Karpas-422 (cell line): ENCODE measurements at regions not wholly inside any gene's neighbourhood (a gene's known extent, or its start where the extent isn't known, plus 50 kb on each side); places are given as distances from the start of the nearest gene placed in this dataset.

Source experiments
- DNase-seq: peaks from one replicate; pipeline ENCODE4 v3.0.0-alpha.2; 2015
- H2AFZ ChIP-seq: fragments of 200-600 bp; sonication (generic); 2 replicates; pipeline ENCODE4 v1.6.1; 2014; ENCODE audit warnings: antibody characterized with exemption, low read length, mixed read lengths
- H3K27ac ChIP-seq: fragments of 200-600 bp; sonication (generic); 2 replicates; pipeline ENCODE4 v1.5.1; 2014; ENCODE audit warnings: mild to moderate bottlenecking, low read length, moderate library complexity
- H3K27me3 ChIP-seq: fragments of 200-600 bp; sonication (generic); 2 replicates; pipeline ENCODE4 v1.6.1; 2014; ENCODE audit warnings: low read length, mixed read lengths
- H3K36me3 ChIP-seq: fragments of 200-600 bp; sonication (generic); 2 replicates; pipeline ENCODE4 v1.6.1; 2014; ENCODE audit warnings: low read length, mixed read lengths; ENCODE audit not compliant: insufficient read depth
- H3K4me1 ChIP-seq: fragments of 200-600 bp; sonication (generic); 2 replicates; pipeline ENCODE4 v1.6.1; 2014; ENCODE audit warnings: mild to moderate bottlenecking, low read length, mixed read lengths
- H3K4me2 ChIP-seq: fragments of 200-600 bp; sonication (generic); 2 replicates; pipeline ENCODE4 v1.6.1; 2014; ENCODE audit warnings: low read length, low read depth, mild to moderate bottlenecking; ENCODE audit not compliant: poor library complexity, severe bottlenecking
- H3K4me3 ChIP-seq: fragments of 200-600 bp; sonication (generic); 2 replicates; pipeline ENCODE4 v1.5.1; 2014; ENCODE audit warnings: mild to moderate bottlenecking, antibody characterized with exemption, low read length, mixed read lengths
- H3K79me2 ChIP-seq: fragments of 200-600 bp; sonication (generic); 2 replicates; pipeline ENCODE4 v1.6.1; 2014; ENCODE audit warnings: mild to moderate bottlenecking, low read length, mixed read lengths
- H3K9ac ChIP-seq: fragments of 200-600 bp; sonication (generic); 2 replicates; pipeline ENCODE4 v1.6.0; 2014; ENCODE audit warnings: low read length
- H3K9me2 ChIP-seq: fragments of 200-600 bp; sonication (generic), shearing (Covaris generic); replicated peaks from 2 replicates; pipeline ENCODE4 v1.6.0; 2014; ENCODE audit warnings: mild to moderate bottlenecking, low read length, moderate library complexity; ENCODE audit not compliant: insufficient read depth
- H3K9me3 ChIP-seq: fragments of 300-700, 200-600 bp; sonication (generic); 2 replicates; pipeline ENCODE4 v1.6.1; 2014; ENCODE audit warnings: low read length, mixed read lengths
- H4K20me1 ChIP-seq: fragments of 200-600 bp; sonication (generic); 2 replicates; pipeline ENCODE4 v1.6.1; 2014; ENCODE audit warnings: mild to moderate bottlenecking, antibody characterized with exemption, low read length, low read depth; ENCODE audit not compliant: insufficient read depth

DNA sequence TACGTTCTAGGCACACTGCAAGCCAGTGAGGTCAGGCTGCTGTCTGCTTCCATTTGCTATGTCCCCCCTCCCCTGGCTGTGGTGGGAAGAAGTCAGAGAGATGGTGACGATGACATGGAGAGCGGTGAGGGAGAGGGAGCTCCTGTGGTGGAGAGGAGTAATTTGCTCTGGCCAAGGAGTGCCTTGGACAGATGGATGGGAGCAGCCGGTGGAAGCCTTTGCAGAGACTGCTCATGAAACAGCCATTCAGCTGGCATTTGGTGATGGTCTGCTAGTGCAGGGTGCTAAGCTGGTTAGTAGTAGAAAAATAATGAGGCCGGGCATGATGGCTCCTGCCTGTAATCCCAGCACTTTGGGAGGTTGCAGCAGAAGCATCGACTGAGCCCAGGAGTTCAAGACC lies 124.1 kb downstream of the FHDC1 start:
- Histone ChIP-seq H3K27ac (no peak overlapping the region), H3K4me2 (no peak overlapping the region), H3K79me2 (no peaks in the 10 kb centered on the region), H3K36me3 (no peaks in the 10 kb centered on the region), H3K4me1 (no peaks in the 10 kb centered on the region), H3K9me2 (no peaks in the 10 kb centered on the region), H3K4me3 (no peak overlapping the region), H2AFZ (no peak overlapping the region), H4K20me1 (no peaks in the 10 kb centered on the region), H3K9me3 (no peaks in the 10 kb centered on the region), H3K27me3 (no peaks in the 10 kb centered on the region), H3K9ac (no peak overlapping the region)
- no peak for DNase-seq

GRCh38 chr4:153061971-153062370 lies 125.8 kb downstream of the FHDC1 start:
- H3K9me3 ChIP-seq = no peaks in the 10 kb centered on the region
- no peaks in the 10 kb centered on the region for H4K20me1 ChIP-seq
- H3K36me3 ChIP-seq = no peaks in the 10 kb centered on the region
- H2AFZ ChIP-seq = no peak overlapping the region
- H3K9ac ChIP-seq = no peak overlapping the region
- no peak overlapping the region for H3K4me2 ChIP-seq
- H3K27ac ChIP-seq = no peak overlapping the region
- DNase-seq = no peak
- no peaks in the 10 kb centered on the region for H3K79me2 ChIP-seq
- H3K27me3 ChIP-seq = no peaks in the 10 kb centered on the region
- H3K4me1 ChIP-seq = no peaks in the 10 kb centered on the region
- H3K4me3 ChIP-seq = no peak overlapping the region
- H3K9me2 ChIP-seq = no peaks in the 10 kb centered on the region

- H3K9me2 ChIP-seq = no peaks in the 10 kb centered on the region
- H3K27ac ChIP-seq = no peak overlapping the region
- DNase-seq = no peak
- H3K9ac ChIP-seq = no peak overlapping the region
- H3K4me3 ChIP-seq = no peak overlapping the region
- H3K9me3 ChIP-seq = no peaks in the 10 kb centered on the region
- H3K4me1 ChIP-seq = no peaks in the 10 kb centered on the region
- no peak overlapping the region for H2AFZ ChIP-seq
- no peaks in the 10 kb centered on the region for H3K36me3 ChIP-seq
- no peaks in the 10 kb centered on the region for H3K27me3 ChIP-seq
- H4K20me1 ChIP-seq = no peaks in the 10 kb centered on the region
- no peaks in the 10 kb centered on the region for H3K79me2 ChIP-seq
- no peak overlapping the region for H3K4me2 ChIP-seq
Measured at GRCh38 chr4:153062652-153063168, 126.6 kb downstream of the FHDC1 start.

DNA sequence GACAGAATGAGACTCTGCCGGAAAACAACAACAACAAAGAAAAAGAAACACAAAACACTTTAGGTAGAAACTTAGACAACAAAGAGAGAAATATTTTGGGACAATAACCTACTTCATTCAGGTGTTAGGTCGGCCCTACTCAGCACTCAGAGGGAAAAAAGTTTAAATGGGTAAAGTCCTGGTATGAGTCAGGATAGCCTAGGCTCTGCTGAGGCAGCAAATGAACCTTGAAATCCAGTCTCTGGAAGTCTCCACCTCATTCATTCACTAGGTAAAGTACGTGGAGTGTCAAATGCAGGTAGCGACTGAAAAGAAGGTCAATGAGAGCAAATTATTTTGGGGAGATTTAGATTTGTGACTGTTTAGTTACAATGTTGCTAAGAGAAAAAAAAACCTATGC lies 127.4 kb downstream of the FHDC1 start:
- Histone ChIP-seq H3K9me2 (no peaks in the 10 kb centered on the region), H3K27me3 (no peaks in the 10 kb centered on the region), H4K20me1 (no peaks in the 10 kb centered on the region), H3K36me3 (no peaks in the 10 kb centered on the region), H3K4me2 (no peak overlapping the region), H3K4me1 (no peaks in the 10 kb centered on the region), H3K27ac (no peak overlapping the region), H2AFZ (no peak overlapping the region), H3K9ac (no peak overlapping the region), H3K4me3 (no peak overlapping the region), H3K9me3 (no peaks in the 10 kb centered on the region), H3K79me2 (no peaks in the 10 kb centered on the region)
- DNase-seq = no peak

DNA sequence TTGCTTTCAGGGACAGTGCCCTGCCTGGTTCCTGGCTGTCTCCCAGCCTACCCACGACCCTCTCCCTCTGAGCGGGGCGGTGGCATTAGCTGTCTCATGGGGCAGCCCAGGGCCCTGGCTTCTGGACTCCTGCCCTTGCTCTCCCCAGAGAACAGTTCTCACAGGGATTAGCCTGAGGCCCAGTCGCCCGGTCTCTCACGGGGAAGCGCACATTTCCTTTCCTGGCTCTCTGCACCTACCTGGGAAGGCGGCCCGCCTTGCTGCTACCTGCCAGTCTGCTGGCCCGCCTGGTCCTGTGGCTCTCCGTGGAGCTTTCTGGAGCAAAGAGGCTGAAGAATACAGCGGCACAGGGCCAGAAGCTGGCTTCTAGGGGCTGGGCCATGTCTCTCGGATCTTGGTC lies 128.4 kb downstream of the FHDC1 start:
- no peak overlapping the region for H3K4me2 ChIP-seq
- no peak for DNase-seq
- H3K4me1 ChIP-seq = no peaks in the 10 kb centered on the region
- no peaks in the 10 kb centered on the region for H3K27me3 ChIP-seq
- no peaks in the 10 kb centered on the region for H3K9me3 ChIP-seq
- no peaks in the 10 kb centered on the region for H4K20me1 ChIP-seq
- no peak overlapping the region for H2AFZ ChIP-seq
- no peak overlapping the region for H3K27ac ChIP-seq
- H3K36me3 ChIP-seq = no peaks in the 10 kb centered on the region
- no peaks in the 10 kb centered on the region for H3K79me2 ChIP-seq
- no peaks in the 10 kb centered on the region for H3K9me2 ChIP-seq
- H3K9ac ChIP-seq = no peak overlapping the region
- H3K4me3 ChIP-seq = no peak overlapping the region

DNA sequence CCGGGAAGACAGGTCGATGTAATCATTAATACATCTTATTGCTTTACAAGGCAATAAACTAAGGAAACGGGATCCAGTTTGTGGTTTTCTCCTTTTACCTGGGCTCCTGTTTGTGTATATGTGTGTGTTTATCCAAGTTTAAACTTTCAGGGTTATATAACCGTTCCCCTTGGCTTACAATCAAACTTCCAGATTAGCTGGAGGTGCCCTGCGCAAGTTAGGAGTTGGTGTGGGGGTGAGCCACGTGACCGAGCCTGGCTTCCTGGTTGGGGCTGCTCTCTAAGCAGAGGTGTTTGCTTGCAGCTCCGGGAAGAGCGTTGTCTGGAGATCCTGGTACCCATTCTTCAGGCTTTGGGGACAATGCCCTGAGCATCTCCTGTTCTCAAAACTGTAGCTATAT lies 129.2 kb downstream of the FHDC1 start:
- Histone ChIP-seq H3K9me2 (no peaks in the 10 kb centered on the region), H3K36me3 (no peaks in the 10 kb centered on the region), H3K27me3 (no peaks in the 10 kb centered on the region), H3K79me2 (no peaks in the 10 kb centered on the region), H2AFZ (no peak overlapping the region), H3K27ac (no peak overlapping the region), H3K9ac (no peak overlapping the region), H4K20me1 (no peaks in the 10 kb centered on the region), H3K4me1 (no peaks in the 10 kb centered on the region), H3K9me3 (no peaks in the 10 kb centered on the region), H3K4me2 (no peak overlapping the region), H3K4me3 (no peak overlapping the region)
- no peak for DNase-seq

- Histone ChIP-seq H3K4me1 (no peaks in the 10 kb centered on the region), H3K9me3 (no peaks in the 10 kb centered on the region), H3K4me3 (no peak overlapping the region), H3K9ac (no peak overlapping the region), H3K4me2 (no peak overlapping the region), H3K9me2 (no peaks in the 10 kb centered on the region), H3K79me2 (no peaks in the 10 kb centered on the region), H3K27ac (no peak overlapping the region), H4K20me1 (no peaks in the 10 kb centered on the region), H3K27me3 (no peaks in the 10 kb centered on the region), H3K36me3 (no peaks in the 10 kb centered on the region), H2AFZ (no peak overlapping the region)
- no peak for DNase-seq
Measured at GRCh38 chr4:153067376-153067775, 131.3 kb downstream of the FHDC1 start.

- Histone ChIP-seq H3K9me2 (no peaks in the 10 kb centered on the region), H2AFZ (no peak overlapping the region), H4K20me1 (no peaks in the 10 kb centered on the region), H3K27ac (no peak overlapping the region), H3K4me1 (peaks cover 4% of the 10 kb centered on the region), H3K9ac (no peak overlapping the region), H3K9me3 (no peaks in the 10 kb centered on the region), H3K79me2 (no peaks in the 10 kb centered on the region), H3K27me3 (no peaks in the 10 kb centered on the region), H3K4me2 (no peak overlapping the region), H3K4me3 (no peak overlapping the region), H3K36me3 (no peaks in the 10 kb centered on the region)
- no peak for DNase-seq
Measured at GRCh38 chr4:153068751-153069150, 132.6 kb downstream of the FHDC1 start.
